Medulla oblongata (tissue), 1 donor: ENCODE measurements at regions not wholly inside any gene's neighbourhood (a gene's known extent, or its start where the extent isn't known, plus 50 kb on each side); places are given as distances from the start of the nearest gene placed in this dataset.
A peak's percentile ranks its signal among the peaks of the same experiment; 100 is the strongest.

Source experiments
- DNase-seq: peaks from one replicate; pipeline ENCODE4 v3.0.0-alpha.2; 2015; ENCODE audit errors: extremely low spot score

DNA sequence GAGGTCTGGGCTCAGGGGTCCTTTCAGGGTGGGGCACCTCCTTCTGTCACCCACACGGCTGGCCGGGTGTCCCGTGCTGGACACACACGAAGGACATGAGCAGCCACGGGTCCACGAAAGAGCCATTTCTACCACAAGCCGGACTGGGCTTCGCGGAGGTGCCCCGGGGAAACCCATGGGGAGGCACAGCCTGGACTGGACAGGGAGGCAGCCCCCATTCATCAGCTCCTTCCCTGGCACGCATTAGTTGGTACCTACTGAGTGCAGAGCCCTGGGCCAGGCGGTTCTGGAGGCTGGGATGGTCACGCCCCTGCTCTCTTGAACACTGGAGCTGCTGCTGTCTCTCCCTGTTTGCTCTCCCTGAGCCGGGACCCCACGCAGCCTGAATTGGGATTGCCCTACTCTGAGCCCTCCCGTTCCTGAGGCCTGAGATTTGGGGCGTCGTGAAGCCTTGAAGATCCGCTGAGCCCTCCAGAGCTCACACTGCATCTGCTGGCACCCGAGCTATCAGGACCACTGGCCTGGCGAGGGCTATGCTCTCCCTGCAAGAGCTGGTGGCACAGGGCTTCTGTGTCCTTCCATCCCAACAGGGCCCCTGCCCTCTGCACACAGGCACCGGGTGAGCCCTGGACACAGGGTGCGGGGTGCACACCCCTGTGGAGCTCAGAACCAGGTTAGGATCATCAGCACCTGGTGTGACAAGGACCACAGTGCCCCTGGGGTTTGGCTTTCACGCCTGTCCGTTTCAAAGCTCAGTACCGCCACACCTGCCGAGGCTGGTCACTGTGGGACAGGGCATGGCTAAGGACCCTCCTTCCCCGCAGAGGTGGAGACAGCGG is 84.6 kb downstream of the MYEOV start:
- DNase-seq = no peak

DNA sequence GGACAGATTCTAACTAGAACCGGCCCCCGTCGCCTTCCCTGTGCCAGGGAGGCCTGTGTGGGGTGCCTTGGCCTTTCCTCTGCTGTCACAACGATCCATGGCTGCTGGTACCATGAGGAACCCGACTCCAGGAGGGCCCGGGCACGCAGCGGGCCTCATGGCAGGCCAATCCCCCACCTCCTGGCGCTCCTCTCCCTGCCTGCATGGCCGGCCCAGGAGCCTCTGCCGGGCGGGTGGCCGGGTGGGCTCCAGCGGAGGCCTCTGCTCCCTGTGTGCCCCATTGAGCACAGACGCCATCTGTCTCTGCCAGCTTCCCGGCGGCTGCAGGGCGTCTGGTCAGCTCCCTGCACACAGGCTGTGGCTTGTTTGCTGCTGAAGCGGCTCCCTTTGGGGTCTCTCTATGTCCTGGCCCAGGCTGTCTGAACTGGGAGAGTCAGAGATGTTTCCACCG is 86.5 kb downstream of the MYEOV start:
- DNase-seq = no peak

DNA sequence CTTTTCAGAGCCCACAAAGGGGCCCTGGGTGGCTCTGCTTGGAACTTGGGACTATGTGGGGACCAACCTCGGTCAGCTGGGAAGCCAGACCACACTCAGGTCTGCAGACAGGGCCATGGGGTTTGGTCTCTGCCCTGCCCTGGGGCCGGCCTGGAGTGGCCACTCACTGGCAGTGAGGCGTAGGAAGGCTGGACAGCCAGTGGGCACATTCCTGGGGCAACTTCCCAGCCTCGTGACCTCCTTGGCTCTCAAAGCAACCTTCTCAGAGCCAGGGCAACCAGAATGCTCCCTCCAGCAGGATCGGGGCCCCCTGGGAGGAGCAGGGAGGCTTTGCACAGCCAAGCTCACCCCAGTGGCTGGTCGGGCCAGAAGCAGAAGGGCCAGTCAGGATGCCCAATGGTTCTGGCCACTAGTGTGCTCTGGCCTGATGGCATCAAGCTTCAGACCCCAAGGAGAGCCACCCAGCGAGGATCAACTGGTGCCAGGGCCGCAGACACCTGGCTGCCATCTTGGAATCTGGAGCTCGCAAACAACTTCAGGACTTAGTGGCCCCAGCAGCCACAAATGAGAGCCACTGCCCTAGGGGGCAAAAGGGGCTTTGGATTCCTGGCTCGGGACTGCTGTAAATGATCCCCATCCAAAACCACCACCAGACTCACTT is 87.1 kb downstream of the MYEOV start:
- peak; percentile 46 for DNase-seq

DNA sequence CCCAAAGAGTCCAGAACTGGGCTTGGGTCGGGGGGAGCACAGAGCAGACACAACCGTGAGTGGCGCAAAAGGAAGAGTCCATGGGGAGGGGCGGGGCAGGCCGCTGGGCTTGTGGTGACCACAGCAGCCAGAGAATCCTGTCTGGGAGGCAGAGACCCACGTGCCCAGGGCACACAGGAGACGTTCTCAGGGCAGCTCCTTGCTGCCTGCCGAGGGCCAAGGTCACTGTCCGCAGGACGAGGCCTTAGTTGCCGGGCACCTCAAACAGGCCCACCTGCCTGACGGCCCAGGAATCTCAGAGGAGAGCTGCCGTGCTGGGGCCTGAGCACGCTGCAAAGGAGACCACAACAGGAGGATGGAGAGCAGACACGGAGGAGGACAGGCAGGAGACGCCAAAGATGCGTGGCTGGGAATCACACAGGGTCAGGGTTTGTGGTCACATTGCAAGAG is 87.8 kb downstream of the MYEOV start:
- DNase-seq = no peak

DNA sequence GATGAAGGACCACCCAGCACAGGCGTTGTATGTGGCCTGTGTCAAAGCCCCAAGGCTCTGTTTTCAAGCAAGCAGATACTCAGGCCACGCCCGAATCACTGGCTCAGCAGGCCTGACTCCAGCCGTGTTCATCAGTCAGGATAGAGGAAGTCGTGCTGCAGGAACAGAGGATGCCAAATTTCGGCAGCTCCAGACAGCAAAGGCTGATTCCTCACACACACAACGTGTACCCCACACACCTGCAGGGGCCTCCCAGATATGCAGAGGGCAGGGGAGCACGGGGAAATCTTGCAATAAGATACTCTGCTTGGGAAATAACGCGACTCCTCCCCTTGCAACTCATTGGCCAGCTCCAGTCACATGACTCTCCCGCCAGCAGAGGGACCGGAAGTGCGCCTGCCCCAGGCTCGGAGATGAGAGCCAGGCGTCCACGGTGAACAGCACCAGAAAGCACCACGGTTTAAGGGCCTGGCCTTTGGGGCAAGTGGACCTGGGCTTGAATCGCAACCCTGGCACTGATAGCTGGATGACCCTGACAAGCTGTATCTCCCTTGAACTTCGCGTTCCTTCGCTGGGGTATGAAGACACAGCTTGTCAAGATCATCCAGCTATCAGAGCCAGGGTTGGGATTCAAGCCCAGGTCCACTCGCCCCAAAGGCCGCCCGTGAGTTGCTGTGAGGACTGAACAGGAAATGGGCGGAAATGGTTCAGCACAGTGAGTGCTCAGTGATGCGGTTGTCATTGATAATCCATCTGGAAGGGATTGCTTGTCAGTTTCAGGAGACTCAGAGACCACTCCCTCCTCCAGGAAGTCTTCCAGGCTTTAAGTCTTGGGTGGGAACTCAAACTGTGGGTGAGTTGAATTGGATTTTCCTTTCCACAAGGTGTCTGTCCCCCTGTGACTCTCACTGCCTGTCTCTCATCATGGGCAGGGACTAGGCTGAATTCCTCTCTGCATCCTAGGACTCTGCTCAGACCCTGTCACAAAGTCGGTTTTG is 88.5 kb downstream of the MYEOV start:
- peak; percentile 41 for DNase-seq

DNA sequence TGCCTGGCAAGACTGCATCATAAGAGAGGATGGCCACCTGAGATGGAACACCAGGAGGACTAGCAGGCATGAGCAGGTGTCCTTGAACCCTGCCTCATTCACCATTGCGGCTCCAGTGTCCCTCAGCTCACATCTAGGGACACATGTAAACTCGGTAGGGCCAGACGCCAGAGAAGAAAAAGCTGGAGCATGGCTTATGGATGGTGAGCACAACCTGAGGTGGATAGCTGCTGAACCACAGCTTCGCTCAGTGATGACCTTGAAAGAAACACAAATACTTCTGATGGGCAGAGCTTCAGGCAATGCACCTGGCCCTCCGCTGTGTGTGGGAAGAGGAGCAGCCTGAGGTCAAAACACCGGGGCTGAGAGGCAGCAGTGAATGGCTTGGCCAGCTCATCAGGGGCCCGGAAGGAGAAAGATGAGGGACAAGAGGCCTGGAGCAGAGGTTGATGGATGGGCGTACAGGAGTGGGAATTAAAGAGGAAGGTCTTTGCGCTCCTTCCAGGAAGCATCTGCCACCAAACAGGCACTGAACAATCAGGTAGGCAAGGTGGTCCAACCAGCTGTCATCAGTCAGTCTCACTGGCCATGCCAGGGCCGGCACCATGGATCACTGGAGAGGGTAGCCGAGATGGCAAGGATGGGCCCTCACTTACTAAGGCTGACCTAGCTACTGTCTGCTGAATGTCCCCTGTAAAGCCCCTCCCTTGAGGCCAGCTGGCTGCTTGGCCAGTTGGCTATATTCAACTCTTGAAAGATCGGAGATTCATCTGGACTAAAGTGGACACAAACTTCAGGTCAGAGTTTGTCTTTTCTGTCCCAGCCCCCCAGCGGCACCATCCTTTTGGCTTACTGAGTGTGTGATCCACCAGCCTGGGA is 89.7 kb downstream of the MYEOV start:
- DNase-seq = no peak

DNA sequence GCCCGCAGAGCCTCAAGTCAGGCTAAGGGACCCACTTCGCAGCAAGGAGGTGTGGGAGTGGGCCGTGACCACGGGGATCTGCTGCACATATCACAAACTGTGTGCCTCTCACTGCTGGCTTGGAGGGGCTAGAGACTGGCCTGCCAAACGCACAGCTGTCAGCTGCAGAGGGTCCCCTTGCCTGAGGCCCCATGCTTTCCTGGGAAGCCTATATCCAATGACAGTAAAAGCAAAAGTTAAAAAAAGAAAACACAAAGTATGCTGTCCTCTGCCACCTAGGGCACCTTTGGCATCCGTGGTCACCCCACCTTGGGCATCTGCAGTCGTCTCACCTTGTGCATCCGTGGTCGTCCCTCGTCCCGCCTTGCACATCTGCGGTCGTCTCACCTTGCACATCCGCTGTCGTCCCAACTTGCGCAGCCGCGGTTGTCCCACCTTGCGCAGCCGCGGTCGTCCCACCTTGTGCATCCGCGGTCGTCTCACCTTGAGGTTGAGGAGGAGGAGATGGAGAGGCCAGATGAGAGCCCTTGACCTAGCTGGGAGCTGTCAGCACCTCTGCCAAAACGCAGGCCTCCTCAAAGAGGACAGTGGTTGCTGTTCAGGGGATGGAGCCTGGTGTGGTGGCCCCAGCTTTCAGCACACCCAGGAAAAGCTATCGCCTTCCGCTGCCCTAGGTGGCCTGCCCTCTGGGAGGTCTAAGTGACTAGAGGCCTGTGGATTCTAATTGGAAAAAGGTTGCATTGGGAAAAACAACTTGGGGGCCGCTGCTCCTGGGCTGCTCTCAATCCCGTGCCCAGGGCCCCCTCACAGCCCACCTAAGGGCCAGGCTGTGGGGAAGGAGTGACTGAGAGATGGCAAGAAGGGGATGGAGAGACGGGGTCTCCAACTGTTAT is 90.5 kb downstream of the MYEOV start:
- no peak for DNase-seq

DNA sequence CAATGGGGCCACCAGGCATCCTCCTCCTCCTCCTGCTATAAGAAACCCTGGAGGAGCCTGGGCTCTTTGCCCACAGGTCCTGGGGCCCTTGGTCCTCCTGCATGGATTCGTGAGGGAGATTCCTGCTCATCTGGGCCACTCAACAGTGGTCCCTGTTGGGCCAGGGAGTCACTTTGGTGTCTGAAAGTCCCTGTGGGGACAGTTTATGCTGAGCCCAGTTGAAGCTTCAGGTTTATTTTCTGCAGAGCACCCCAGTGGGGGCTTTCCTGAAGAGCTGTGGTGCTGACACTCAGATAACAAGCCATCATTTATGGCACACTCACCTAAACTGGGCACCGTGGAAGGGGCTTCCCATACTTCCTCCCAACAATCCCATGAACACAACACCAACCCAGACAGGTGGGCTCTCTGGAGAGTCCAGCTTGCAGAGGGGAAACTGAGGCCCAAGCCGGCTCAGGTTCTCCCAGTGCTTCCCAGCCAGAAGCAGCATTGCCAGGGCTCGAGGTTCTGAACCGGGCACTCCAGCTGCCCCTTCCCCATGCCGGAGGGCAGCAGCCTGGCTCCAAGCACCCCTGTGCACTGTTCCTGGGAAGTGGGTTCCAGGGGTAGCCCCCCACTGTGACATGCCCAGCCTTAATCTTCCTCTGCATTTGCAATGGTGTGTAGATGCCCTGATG is 91.3 kb downstream of the MYEOV start:
- no peak for DNase-seq

DNA sequence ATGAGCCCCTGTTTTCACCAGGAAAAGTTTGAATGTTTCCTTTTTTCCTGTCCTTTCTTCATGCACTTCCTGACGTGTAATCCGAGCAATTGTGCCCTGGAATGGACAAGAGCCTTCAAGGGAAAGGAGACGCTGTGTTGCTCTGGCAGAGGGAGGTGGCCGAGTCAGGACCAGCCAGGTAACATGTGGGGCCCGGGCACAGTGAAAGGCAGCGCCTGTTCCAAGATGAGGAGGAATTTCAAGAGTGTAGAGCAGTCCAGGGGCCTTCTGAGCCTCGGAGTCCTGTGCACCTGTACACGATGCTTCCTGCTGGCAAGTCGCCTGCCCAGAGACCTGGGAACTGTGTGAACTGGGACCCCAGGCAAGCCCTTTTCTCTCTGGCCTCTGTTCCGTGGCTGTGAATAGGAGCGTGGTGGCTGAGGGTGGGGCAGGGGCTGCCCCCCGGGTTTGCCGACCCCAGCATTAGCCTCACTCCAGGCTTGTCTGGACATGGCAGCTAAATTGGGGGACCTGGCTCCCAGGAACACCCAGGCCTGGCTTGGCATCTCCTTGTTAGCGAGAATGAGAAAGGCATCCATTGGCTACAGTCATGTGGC is 92.0 kb downstream of the MYEOV start:
- no peak for DNase-seq

DNA sequence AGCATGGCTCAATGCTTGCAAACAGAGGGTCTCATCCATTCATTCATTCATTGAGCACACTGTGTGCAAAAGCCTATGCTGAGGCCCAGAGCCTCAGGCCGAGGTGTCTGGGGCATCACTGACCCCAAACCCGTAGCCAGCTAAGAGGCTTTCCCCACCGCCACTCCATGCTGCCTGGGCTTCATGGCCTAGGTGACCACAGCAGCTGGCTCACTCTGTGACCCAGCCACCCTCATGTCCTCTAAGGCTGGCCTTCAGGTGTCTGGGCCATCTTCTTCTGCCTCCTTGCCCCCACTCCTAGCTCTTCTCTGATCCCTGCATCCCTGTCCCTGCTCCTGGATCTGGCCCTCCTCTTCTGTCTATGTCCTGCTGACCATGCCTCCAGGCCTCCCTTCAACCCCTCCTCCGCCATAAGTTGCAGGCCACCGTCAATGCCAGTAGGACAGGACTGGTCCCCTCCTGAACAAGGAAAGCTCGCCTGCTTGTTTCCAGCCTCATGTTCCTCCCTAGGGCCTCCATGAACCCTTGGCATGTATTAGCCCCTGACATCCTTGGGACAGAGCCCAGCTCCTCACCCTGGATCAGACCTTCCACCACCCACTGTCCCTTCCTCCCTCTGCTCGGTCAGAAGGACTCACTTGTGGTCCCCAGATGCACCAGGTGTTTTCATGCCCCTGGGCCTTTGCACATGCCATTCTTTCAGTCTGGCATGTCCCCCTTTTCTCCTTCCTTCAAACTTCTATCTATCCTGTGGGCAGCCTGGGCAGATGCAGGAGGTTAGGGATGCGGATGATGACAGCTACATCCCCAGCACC is 92.8 kb downstream of the MYEOV start:
- no peak for DNase-seq

DNA sequence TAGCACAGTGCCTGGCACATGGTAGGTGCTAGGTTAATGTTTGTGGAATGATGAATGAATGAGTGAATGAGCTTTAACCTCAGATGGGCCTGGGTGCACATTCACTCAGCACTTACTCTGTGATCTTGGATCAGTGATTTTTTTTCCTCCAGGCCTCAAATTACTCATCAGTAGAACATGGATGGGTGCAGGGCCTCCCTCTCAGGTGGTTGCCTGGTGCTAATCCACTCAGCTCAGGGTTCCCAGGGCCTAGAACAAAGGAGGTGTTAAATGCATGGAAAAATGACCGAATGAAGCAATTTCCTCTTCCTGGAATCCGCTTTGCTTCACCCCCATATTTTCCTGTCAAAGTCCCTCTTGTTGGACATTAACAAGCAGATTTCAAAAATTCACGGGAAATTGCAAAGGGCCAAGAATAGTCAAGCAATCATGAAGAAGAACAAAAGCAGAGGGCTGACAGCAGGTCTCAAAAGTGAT is 93.5 kb downstream of the MYEOV start:
- no peak for DNase-seq

DNA sequence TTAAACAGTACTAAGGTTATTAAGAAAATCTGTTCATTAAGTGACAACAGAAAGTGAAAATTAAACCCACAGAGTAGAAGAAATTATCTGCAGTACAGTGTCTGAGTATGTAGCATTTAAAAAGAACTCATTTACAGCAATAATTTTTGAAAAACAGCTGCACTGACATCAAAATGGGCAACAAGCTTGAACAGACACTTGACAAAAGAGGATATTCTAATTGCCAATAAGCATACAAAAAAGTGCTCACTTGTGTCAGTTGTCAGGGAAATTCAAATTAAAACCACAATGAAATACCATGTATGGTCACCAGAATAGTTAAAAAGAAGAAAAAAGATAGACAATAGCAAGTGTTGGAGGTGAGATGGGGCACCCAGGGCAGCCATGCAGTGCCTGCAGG is 93.3 kb upstream of the LINC01488 start:
- no peak for DNase-seq

DNA sequence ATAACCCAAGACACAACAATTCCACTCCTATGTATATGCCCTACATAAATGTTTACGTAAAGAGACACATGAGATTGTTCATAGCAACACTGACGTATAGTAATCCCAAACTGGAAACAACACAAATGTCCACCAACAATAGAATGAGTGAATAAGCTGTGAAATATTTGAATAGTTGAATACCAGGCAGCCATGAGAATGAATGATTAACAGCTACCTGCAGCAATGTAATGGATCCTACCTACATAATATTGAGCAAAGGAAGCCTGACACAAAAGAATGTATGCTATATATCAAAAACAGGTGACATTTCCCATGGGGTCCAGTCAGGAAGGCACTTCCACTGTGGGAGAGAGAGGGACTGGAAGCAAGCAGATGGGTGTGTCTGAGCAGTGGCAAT is 92.8 kb upstream of the LINC01488 start:
- DNase-seq = no peak

DNA sequence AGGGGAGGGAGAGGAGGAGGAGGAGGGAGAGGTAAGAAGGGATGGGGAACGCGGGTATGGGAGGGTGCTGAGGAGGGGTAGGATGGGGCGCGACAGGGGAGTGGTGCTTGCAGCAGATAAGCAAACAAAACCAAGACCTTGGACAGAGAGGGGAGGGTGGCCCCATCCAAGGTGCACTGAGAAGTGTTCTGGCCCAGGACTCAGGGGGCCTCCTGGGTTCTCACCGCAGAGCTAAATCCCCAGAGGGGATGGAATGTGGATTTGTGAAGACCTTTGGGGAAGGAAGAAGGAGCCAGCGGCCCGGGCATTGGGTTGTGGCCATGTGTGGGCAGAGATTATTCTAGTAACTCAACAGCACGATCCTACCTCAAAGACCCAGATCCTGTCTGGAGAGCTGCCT is 90.9 kb upstream of the LINC01488 start:
- DNase-seq = no peak

DNA sequence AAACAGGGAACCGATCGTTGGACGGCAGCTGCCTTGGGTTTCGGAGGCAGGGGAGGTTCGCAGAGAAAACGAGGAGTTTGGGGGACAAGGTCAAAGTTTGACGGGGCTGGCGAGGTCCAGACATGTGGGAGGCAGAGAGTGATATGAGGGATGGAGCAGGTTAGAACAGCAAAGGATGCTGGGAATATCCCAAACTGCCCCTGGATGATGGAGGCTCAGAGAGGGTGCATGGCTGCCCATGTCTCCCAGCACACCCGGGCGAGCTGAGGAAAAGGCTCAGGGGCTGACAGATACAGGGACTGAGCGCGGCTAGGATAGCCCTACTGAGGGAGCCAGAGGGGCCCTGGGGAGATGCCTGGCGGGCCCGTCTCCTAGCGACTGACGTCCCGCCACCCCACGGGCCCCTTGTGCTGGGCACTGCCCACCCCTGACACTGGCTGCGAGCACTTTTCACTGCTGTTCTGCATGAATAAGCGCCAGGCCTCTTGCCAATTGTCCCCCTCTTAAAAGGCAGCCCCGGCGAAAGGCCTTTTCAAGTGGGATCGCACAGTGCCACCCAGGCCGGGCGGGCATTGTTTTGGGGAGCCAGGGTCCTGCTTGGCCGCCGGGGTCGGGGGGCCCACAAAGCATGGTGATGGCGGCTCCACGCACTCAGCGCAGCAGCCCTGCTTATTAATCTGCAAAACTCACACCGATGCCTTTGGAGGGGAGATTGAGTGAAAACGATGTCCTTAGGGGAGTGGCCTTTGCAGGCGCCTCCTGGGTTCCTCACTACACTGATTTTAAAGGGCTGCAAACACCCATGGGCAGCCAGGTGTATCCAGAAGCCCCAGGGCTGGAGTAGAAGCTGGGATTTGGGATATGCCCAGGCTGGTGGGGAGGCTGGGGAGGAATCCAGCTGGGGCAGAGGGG is 90.0 kb upstream of the LINC01488 start:
- no peak for DNase-seq

DNA sequence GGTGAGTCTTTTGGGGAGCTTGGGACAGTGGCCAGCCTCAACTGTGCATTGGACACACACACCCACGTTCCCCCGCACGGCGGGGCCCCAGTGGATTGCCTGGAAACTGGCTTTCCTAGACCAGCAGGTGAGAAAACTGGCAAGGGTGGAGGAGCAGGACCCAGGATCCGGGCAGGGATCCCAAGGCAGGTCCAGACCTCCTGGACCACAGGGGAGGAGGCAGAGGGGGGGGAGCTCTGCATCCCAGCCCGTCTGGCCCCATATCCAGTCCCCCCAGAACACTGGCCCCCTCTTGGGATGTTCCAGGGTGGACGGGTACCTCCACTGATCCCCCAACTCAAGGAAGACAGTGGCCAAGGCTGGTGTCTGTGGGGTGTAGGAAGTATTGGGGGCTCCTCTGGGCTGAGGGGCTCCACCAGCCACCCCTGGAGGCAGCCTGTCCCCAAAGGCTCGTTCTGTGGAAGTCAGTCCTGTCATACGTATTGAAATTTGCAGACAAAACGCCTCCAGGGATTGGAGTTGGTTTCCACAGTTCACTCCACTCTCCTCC is 89.3 kb upstream of the LINC01488 start:
- no peak for DNase-seq
